ENCODE measurements at regions not wholly inside any gene's neighbourhood (a gene's known extent, or its start where the extent isn't known, plus 50 kb on each side); places are given as distances from the start of the nearest gene placed in this dataset.

DNA sequence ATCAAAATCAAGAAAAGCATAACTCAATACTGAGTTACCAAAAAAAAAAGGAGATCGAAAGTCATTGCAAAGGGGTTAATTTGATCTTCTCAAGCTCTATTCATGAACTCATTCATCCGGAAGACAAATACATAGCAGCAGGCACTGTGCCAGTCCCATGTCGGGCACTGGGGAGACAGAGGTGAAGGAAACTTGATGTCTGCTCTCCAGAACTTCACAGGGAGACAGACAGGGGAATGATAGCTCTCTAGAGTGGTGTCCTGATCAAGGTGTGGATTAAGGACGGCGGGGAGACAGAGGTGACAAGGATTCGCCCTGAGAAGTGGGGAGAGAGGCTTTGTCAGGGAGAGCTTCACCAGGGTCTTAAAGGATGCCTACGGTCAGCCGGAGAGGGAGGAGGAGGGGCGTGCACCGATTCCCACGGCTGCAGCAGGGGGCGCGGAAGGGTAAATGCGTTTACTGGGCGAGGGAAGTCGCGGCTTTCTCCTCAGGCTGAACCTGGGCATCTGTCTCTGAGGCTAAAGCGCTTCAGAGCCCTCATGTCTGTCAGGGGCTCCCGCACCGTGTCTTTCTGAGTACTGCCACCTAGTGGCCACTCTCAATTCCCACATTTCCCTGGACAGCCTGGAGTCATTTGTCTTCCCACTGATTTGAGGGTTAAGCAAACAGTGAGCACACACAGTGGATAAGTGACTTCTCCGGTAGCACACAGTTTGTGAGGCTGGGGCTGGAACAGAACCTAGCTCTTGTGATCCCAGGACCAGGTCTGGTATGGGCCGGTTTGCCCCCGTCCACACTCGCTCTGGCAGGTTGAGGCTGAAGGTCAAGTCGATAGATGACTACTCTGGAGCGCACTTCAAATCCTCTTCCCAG, 152.8 kb downstream of the TENT5C start:
- TF ChIP-seq EP300 (conservative IDR thresholded peaks at IDR 0.05; ENCODE audit: poor library complexity, severe bottlenecking): no peak
- TF ChIP-seq, protein P1, sequence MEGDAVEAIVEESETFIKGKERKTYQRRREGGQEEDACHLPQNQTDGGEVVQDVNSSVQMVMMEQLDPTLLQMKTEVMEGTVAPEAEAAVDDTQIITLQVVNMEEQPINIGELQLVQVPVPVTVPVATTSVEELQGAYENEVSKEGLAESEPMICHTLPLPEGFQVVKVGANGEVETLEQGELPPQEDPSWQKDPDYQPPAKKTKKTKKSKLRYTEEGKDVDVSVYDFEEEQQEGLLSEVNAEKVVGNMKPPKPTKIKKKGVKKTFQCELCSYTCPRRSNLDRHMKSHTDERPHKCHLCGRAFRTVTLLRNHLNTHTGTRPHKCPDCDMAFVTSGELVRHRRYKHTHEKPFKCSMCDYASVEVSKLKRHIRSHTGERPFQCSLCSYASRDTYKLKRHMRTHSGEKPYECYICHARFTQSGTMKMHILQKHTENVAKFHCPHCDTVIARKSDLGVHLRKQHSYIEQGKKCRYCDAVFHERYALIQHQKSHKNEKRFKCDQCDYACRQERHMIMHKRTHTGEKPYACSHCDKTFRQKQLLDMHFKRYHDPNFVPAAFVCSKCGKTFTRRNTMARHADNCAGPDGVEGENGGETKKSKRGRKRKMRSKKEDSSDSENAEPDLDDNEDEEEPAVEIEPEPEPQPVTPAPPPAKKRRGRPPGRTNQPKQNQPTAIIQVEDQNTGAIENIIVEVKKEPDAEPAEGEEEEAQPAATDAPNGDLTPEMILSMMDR (IDR thresholded peaks at IDR 0.05; ENCODE audit: poor library complexity, severe bottlenecking): peak; percentile 88
- no peak for TF ChIP-seq POLR2AphosphoS5 (IDR thresholded peaks at IDR 0.05)
- no peak for TF ChIP-seq TAF1 (IDR thresholded peaks at IDR 0.05; ENCODE audit: low read depth)
- TF ChIP-seq EZH2 (IDR thresholded peaks at IDR 0.05; ENCODE audit: borderline replicate concordance, insufficient read depth, low read length, poor library complexity, severe bottlenecking): no peak
- TF ChIP-seq, protein P2, sequence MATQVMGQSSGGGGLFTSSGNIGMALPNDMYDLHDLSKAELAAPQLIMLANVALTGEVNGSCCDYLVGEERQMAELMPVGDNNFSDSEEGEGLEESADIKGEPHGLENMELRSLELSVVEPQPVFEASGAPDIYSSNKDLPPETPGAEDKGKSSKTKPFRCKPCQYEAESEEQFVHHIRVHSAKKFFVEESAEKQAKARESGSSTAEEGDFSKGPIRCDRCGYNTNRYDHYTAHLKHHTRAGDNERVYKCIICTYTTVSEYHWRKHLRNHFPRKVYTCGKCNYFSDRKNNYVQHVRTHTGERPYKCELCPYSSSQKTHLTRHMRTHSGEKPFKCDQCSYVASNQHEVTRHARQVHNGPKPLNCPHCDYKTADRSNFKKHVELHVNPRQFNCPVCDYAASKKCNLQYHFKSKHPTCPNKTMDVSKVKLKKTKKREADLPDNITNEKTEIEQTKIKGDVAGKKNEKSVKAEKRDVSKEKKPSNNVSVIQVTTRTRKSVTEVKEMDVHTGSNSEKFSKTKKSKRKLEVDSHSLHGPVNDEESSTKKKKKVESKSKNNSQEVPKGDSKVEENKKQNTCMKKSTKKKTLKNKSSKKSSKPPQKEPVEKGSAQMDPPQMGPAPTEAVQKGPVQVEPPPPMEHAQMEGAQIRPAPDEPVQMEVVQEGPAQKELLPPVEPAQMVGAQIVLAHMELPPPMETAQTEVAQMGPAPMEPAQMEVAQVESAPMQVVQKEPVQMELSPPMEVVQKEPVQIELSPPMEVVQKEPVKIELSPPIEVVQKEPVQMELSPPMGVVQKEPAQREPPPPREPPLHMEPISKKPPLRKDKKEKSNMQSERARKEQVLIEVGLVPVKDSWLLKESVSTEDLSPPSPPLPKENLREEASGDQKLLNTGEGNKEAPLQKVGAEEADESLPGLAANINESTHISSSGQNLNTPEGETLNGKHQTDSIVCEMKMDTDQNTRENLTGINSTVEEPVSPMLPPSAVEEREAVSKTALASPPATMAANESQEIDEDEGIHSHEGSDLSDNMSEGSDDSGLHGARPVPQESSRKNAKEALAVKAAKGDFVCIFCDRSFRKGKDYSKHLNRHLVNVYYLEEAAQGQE (IDR thresholded peaks at IDR 0.05; ENCODE audit: borderline replicate concordance): no peak
